NCI-H524 treated with DMSO at 0.1 percent for 48 hours (cell line): ENCODE measurements at regions not wholly inside any gene's neighbourhood (a gene's known extent, or its start where the extent isn't known, plus 50 kb on each side); places are given as distances from the start of the nearest gene placed in this dataset.

Experiments used
- DNase-seq: peaks from one replicate; lab custom pipeline; 2025; lab: John Stamatoyannopoulos, UW

DNA sequence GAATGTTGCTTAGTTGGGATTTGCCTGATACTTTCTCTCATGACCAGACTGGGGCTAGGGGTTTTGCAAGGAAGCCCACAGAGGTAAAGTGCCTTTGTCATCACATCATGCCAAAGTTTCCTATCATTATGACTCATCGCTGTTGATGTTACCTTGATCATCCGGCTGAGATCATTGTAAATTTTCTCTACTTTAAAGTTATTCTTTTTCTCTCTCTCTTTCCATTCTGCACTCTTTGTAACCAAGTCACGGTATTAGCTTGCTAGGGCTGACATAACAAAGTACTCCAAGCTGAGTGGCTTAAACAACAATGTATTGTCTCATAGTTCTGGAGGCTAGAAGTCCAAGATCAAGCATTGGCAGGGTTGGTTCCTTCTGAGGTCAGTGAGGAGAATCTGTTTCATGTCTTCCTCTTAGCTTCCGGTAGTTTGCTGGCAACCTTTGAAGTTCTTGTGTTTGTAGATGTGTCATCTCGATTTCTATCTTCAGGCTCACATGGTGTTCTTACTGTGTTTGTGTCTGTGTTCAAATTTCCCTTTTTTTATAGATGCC is 113.0 kb downstream of the DTHD1 start:
- no peak for DNase-seq

DNA sequence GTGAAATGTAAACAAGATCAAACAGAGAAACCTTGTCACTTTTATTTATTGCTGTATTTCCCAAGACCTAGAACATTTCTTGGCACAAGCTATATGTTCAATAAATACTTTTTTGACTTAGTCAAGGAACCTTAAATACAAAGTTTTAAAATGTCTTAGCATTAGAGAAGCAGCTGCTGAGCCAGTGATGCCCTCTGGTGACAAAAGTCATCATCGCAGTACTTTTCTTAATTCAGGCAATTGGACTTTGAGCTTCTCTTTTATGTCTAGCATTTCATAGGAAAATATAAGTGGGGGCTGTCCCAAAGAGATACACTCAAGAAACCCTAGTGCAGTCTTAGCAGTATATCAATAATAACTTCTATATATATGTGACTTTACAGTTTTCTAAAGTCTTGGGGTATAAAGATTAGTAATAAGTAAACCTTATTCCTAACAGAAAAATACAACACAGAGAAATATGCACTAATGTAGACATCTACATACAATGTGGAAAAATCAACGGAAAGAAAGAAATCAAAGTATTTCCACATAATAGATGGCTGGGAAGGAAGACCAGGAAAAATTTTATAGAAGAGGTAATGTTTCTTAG is 118.4 kb downstream of the DTHD1 start:
- DNase-seq = no peak

DNA sequence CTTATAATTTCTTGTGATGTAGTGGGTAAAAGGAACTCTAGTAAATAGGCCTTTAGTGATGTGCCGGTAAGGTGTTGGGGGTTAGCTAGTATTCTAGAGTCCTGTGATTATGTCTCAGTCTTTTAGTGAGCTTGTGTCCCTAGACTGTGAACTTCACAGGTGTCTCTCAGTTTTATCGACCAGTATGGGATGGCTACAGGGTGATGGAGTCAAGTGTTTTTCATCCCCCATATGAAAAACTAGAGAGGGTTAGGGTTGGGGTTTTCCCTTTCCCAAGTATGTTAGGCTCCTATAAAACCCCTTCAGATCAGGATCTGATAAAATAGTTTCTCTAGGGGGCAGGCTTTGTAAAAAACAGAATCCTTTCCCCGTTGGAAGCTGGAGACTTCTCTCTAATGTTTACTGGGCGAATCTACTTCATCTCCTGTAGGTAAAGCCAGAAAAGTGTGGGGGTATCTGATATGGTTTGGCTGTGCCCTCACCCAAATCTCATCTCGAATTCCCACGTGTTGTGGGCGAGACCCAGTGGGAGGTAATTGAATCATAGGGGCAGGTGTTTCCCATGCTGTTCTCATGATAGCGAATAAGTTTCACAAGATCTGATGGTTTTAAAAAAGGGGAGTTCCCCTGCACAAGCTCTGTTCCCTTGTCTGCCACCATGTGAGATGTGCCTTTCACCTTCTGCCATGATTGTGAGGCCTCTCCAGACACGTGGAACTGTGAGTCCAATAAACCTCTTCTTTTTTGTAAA is 120.8 kb downstream of the DTHD1 start:
- DNase-seq = no peak

DNA sequence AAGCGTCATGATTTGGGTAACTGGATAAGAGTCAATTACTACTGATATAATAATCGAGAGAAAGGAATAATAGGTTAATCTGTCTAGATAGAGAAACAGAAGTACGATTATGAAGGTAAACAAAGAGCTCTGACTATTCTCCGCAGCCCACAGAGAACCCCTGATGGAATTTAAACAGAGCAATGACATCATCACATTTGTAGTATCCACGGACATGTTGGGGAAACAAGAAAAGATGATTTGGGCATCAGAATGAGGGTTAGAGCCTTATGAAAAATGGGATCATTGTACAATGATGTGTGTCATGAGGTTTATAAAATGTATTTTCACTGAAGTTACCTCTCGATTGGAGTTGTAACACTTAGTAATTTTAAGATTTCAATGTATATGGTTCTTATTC is 129.9 kb downstream of the DTHD1 start:
- DNase-seq = no peak

DNA sequence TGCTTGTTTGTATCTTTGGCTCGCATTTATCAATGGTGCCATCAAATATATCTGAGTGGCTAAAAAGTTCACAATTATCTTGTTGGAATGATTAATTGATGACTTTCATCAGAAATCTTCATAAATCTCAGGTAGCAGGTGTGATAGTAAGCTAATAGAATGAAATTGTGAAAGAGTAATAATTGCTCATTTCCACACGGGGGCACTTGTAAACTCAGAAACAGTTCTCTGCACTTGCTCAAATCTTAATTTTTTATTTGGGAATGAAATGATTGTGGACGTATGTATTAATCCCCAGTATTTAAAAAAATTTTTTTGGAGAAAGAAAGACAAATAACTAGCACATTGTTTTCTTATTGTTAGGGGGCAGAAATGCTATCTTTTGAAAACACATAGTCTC is 132.8 kb downstream of the DTHD1 start:
- peak; percentile 14 for DNase-seq

DNA sequence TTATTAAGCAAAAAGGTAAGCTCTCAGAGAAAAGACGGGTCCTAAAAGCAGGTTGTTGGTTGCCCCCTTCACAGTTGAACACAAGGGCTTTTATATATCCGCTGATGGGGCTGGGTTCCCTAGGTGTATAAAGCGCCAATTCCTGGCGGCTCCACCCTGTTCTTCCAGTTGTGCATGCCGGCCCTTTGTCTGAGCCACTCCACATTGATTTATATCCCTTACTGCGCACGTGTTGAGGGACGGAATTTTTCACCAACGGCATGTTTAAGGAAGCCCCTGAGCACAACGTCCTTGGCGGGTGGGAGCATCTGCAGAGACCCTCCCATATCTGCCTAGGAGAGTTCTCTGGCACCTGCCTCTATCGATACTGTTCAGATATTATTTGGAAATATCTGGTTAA is 135.7 kb downstream of the DTHD1 start:
- DNase-seq = no peak

DNA sequence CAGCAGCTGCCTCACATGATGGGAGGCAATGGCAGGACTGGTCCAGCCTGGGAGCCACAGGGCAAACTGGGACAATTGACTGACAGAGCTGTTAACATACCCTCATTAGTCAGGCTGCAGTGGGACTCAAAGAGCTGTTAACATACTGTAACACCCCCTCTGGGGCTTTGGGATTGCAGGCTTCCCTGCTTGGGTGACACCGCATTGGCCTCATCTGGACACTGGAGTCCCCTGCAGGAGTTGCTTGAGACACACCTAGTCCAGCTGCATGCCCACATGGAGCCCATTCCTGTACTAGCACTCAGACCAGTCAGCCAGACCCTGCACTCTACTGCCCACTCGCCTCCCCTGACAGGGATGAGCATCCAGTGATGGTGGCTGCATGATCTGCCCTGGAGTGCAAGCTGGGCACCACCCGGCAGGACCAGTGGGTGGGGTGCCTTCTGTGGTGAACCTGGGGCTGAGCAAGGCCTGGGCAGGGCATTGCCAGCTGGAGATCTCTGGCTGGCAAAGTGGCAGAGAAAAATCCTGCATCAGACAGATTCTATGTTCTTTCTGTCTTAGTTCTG is 138.8 kb downstream of the DTHD1 start:
- no peak for DNase-seq

DNA sequence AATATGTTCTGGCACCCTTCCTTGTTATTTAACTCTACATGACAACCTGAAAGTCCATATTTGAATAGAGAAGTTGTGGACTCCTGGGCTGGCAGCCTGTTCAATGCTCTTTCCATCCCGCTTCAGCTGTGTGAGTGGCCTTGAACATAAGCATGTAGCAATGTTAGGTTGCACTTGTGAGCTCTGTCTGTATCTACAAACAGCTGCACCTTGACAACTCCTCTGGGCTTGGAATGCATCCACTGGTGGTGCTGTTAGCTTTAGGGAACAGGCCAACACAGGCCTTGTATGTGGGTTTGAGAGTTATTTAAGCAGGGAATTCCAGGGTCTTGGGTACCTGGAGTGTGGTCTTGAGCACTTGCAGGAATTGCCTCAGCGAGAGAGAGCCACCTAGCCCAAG is 141.2 kb downstream of the DTHD1 start:
- DNase-seq = no peak

DNA sequence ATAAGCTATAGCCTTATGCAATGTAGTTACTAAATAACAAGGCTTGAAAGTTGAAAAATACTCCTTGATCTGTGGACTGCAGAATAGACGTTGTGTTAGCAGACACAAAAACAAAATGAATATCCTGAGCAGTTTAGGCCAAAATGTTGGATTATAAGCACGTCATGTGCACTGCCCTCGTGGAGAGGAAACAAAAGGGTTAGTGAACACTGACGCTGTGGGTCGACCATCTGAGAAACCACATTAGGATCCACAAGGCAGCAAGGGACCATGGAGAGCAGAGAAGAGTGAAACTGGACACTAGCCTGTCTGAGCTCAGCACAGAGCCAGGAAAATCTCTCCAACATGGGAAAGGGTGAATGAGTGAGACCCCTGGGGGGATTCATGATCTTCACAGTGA is 145.3 kb downstream of the DTHD1 start:
- DNase-seq = no peak

DNA sequence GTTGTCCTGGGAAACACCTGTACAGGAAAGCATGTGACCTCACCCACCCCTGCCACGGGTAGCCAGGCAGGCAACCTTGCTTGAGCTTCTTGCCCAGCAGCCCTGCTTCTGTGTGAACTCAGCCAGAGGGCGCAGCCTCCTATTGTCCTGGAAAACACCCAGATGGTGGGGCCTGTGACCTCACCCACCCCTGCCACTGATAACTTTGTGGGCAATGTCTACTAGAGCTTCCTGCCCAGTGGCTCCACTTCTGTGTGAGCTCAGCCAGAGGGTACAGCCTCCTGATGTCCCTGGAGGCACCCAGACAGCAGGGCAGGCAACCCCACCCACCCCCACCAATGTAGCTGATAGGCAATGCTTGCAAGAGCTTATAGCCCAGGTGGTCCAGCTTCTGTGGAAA is 146.3 kb downstream of the DTHD1 start:
- no peak for DNase-seq

DNA sequence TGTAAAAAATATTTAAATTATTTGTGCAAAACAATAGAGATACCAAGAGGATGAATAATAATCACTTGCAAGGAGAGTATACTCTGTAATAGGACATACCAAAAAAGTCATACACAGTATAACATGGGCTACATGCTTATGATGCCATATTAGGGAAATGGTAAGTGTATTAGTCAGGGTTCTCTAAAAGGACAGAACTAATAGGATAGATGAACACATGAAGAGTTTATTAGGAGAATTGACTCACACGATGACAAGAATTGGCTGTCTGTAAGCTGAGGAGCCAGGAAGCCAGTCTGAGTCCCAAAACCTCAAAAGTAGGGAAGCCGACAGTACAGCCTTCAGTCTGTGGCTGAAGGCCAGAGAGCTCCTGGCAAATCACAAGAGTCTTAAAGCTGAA is 151.2 kb downstream of the DTHD1 start:
- no peak for DNase-seq

DNA sequence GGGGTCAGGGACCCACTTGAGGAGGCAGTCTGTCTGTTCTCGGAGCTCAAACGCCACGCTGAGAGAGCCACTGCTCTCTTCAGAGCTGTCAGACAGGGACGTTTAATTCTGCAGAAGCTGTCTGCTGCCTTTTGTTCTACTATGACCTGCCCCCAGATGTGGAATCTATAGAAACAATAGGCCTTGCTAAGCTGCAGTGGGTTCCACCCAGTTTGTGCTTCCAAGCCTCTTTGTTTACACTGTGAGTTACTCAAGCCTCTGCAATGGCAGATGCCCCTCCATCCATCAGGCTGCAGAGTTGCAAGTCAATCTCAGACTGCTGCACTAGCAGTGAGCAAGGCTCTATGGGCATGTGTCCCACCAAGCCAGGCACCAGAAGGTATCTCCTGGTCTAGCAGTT is 158.1 kb downstream of the DTHD1 start:
- no peak for DNase-seq

DNA sequence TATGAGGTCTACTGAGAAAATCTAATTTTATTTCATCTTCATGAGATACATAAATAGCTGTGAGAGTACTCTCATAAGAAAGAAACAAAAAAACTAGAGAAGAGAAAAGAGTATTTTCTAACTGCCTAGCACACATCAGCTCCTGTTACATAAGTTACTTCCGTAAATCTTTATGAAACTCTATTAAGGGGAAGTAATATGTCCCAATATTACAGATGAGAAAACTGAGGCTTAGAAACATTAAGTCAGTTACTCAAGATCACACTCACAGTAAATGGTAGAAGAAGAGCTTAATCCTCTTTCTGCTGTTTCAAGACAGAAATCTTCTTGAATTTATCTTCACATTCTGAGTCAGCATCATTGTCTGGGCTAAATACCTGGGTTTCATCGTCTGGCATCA is 164.1 kb downstream of the DTHD1 start:
- DNase-seq = no peak

DNA sequence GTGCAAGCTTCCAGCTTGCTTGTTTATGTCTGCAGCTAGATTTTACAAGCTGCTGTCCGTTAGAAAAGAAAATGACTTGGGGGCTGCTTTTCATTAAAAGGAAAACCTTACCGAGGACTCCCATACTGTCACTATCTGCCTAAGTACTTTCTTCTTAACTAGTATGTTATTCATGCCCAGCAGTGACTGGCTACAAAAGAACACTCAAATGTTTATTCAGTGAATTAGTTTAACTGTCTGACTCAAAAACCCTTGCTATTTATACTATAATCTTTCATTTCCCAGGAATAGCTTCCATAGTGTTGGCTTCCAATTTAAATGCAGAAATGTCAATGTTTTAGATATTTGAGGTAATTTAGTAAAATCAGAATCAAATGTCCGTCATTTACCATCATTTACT is 164.9 kb downstream of the DTHD1 start:
- no peak for DNase-seq

DNA sequence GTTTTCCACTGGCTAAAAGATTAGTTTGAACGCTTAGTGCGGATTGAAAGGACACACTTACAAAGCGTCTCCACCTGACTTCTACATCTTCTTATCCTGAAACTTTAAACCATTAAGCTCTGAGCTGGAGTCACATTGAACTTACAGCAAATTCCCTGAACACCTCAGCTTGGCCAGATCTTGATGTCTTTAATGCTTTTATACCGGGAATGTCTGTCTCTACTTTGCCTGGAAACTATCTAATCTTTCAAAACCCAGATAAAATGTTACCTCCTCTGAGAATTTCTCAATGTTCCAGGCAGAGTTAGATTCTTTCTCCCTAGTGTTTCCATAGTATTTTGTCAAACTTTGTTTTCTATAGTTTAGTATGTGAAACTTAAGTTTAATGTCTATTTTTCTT is 179.9 kb downstream of the DTHD1 start:
- no peak for DNase-seq

DNA sequence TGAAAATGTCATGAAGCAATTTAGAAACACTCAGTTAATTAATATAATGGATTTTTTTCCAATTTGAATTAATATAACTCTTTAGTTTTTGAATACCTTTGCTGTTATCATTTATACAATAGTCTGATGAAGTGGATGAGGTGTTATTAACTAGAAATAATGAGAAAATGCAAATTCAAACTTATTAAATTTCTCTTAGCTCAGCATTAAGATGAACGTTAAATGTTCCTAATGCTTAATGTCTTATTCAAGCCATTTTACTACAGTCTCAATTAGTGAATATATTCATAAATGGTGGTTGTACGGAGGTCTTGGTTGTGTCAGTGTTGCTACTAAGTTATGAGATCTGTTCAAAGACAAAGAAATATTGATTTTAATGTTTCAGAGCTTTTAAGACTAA is 186.3 kb downstream of the DTHD1 start:
- no peak for DNase-seq

DNA sequence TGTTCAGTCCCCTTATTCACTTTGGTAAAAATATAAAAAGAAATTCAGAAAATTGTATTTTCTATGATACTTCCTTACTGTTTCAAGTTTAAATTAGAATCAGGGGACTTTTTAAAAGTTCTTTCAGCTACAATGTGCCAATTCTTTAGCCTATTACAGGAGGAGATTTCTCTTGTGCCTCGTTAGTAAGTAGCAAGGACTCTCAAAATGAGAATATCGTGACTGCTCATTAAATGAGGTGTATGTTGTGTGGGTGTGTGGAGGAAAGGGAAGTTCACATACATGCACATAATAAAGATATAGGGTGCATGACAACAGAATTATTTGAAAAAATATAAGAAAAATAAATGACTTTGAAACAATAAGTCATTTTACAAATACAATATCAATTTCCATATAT is 190.5 kb downstream of the DTHD1 start:
- no peak for DNase-seq

DNA sequence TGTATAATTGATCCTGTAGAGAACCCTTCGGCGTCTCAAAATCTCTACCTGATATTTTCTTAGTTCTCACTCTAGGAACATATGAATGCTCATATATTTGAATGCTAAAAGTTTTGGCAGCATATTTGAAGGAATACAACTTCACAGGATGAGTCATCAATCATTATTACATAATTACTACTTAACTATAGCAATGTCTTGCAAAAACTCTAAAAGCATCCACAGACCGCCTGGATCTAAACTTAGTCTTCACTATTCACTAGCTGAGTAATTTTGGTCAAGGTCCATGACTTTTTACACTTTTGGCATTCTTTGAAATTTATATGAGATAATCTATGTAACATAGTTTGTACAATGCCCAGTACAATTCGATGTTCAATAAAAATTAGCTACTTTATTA is 194.7 kb downstream of the DTHD1 start:
- DNase-seq = no peak

DNA sequence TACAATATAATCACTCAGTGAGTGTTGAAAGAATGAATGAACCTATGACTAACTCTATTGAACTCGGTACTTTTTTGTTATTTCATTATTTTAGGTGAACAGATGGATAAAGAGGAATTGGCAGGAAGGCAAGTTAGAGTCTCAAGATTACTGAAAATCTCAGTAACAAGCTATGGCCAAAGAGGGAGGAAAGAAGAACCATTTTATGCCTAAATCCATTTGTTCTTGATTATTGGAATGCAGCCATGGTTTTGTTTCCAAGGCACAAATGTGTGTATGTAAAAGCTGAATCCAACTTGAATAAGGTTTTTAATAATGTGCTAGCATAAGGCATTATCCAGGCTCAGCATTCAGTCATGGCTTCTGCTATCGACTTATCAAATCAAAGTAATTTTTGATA is 196.4 kb downstream of the DTHD1 start:
- DNase-seq = no peak

DNA sequence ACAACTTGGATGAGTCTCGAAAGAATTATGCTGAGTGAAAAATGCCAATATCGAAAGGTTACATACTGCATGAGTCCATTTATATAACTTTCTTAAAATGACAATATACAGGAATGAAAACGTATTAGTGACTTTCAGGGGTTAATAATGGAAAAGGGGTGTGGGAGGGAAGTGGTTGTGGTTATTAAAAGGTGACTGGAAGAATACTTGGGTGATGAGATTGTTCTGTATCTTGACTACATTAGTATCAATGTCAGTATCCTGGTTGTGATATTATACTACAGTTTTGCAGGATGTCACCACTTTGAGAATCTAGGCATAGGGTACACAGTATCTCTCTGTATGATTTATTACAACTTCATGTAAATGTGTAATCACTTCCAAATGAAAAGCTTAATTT is 204.5 kb downstream of the DTHD1 start:
- DNase-seq = no peak

DNA sequence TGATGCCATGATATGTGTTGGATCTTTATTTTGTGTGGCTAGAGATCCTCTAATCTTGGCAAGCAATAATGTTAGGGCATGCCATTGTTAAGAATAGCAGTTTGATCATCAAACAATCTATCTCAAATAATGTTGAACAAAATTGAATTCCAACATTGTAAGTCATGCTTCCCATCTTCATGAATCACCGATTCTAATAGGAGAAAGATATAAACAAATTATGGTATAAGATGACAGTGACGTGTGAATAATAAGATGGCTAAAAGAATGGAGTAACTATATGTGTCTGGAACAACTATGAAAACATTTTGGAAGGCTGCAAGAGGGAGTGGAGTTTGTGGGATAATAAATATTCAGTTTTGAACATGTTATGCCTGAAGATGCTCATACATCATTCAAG is 208.4 kb downstream of the DTHD1 start:
- no peak for DNase-seq

DNA sequence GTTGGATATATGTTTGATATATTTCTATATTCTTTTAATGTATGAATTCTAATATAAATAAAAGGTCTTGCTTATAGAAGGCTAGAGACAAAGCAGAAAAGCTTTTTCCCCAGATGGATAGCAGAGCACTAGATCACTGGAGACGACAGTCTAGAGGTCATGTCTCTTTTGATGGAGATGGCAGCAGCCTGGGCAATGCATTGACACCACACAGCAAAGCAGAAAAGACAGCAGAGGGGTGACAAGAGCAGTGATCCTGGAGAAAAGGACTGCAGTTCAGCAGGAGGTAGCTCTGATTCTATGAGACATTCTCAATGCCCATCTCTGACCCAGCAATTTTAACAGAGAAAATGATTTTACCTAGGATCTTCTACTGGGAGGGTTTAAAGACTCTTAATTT is 210.6 kb downstream of the DTHD1 start:
- no peak for DNase-seq

DNA sequence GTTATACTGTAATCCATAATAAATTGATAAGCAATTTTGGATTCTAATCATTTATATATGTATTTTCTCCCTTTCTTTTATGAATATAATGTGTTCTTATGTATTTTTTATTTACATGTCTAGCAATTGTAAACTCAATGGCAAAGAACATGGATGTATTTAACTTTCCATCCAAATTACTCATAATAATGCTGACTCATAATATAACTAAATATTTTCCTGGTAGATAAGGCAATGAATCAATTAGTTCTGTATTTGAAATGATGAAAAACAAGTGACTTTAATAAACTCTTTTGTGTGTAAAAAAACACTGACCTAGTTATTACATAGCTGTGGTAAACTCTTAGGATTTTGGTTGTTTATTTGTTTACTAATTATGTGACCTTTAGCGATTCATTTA is 211.2 kb downstream of the DTHD1 start:
- no peak for DNase-seq

DNA sequence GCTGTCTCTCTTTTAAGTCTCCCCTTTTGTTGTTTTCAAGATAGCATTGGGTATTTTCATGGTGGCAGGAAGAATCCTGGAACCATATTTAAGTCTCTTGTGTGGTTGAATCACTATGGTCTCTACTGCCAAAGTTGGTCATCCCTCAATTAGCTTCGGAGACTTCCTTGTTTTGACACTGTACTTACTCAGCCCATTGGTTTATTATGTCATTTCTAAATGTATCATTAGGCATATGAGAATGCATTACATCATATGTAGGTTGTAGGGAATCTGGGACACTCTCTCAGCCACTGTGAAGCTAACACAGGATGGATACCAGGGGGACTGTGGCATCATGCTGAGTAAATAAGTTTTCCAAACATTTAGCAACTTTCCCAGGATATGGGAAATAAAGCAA is 211.8 kb downstream of the DTHD1 start:
- DNase-seq = no peak
